ENCODE measurements at regions not wholly inside any gene's neighbourhood (a gene's known extent, or its start where the extent isn't known, plus 50 kb on each side); places are given as distances from the start of the nearest gene placed in this dataset.
"Not testable (repeated sequence)": the region's sequence is repeated elsewhere in the genome, so short reads cannot be mapped to it uniquely, and the experiment has no call there.

- TF ChIP-seq CTCF (conservative IDR thresholded peaks at IDR 0.05; ENCODE audit: low read length); EZH2phosphoT487 (IDR thresholded peaks at IDR 0.05; ENCODE audit: borderline replicate concordance): not testable (repeated sequence)
Measured at GRCh38 chr9:38170763-38171537, 101.9 kb upstream of the SHB start.

Measured in Loucy (cell line).